Stimulated activated CD8-positive, alpha-beta memory T cell treated with anti-CD3 and anti-CD28 coated beads, Interleukin-12 subunit alpha, Interleukin-12 subunit beta, amount 100 ng/mL, for 1 hour (primary cell): ENCODE measurements at regions not wholly inside any gene's neighbourhood (a gene's known extent, or its start where the extent isn't known, plus 50 kb on each side); places are given as distances from the start of the nearest gene placed in this dataset.

Experiments used
- DNase-seq: peaks from one replicate; pipeline ENCODE4 v3.0.0-alpha.2; 2020; ENCODE audit warnings: low read depth

DNA sequence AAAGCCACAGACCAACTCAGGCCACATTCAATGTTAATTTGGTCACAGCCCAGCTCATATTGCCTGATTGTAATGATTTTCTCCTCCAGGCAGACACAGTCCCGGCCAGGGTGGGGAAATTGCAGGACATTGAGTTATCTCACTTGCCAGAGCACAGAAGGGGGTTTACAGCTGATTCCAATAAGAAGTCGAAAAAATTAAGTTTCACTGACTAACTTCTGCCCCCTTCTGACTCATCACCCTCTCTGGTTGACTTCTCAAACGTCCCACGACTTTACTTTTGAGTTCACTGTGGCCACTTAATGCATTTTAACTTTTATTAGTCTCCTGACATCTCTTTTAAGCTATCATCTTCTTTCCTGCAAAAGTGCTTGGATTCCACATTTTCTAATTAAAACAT is 321.4 kb upstream of the WWC1 start:
- no peak for DNase-seq

DNA sequence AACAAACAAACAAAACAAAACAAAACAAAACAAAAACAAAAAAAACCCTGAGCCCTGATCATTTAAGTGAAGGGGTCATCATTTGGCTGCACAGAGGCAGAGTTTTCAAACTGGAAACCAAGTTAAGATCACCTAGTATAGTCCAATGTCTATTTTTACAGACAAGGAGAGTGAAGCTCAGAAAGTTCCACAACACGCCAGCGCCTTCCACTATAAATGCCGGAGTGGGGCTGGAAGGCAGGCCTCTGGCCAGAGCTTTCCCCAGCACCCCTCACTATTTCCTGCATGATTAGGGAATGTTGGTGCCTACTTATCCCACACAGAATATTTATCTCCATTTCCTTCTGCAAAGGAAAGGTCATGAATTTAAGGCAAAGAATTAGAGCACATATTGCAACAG is 319.7 kb upstream of the WWC1 start:
- no peak for DNase-seq

DNA sequence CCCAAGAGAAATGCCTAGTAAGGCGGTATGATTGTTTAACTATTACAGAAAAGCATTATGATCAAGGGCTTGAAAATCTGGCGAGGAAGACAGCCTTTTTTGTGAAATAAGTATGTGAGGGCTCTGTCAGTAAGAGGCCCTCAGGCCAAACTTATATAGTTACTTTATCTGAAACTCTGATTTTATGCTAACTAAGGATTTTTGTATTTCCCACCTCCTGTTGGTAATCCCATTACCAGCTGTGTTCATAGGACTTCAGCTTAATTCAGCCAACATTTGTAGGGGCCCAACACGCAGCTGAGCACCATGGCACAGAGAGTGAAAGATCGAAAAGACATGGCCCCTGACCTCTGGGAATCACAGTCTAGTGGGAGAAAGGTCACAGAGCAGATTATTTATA is 318.3 kb upstream of the WWC1 start:
- DNase-seq = no peak

DNA sequence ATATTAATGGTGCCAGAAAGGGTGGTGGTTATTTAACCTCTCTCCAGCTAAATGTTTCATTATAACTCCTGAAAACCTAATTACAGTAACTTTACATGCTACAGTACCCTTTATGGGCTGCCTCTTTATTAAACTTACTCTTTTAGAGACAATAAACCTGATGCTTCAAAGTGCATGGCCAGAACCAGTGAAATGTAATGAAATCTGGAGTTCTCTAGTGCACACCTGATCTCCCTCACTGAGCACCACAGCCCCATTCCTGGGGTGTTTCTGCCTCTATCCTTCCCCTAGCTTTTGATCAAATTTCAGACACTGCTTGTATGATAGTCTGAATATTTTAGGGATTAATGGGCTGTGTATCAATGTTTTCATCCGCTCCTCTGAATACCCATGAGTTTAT is 306.5 kb upstream of the WWC1 start:
- no peak for DNase-seq

DNA sequence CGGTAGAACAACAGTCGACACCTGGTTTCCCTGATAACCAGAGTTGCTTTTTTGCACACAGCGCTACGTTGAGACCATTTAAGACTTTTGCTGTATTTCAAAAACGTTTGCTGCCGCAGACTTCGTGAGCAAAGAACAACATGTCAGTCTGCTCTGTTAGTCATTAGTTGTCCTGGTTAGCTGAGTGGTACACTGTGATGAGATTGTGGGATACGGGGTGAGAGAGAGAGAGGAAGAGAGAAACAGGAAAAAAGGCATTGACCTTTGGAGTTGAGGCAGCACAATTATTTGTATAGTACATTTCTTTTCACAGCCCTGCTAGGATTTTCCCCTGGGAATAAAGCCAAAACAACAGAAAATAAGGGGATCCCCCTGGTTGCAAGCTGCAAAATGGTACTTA is 306.1 kb upstream of the WWC1 start:
- no peak for DNase-seq

DNA sequence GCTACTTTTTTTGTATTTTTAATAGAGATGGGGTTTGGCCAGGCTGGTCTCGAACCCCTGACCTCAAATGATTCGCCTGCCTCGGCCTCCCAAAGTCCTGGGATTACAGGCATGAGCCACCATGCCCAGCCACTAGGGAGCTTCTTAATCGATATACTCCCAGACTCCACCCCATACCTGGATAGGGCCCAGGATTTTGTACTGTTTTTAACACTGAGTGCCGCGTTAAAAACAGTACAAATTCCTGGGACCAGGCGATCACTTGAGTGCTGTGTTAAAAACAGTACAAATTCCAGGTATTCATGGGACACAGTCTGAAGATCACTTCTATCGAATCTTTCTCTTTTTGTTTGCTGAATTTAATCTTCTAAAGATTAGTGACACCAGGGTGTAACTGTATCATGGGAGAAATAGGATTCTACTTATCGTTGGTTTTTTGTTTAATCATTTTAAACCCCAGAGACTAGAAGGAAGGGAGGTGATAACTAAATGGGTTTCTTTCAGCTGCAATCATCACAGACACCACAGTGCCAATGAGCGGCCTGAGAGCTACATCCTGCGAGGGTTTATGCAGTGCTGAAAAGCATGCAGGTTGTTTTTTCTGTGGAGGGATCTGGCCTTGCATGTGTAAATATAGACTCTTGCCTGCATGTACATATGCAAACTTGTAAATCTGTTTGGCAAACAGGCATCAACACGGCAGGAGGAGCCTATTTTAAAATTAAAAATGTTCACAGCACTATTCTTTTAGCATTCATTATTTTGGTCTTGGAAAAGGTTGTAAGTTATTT is 303.8 kb upstream of the WWC1 start:
- DNase-seq = no peak

DNA sequence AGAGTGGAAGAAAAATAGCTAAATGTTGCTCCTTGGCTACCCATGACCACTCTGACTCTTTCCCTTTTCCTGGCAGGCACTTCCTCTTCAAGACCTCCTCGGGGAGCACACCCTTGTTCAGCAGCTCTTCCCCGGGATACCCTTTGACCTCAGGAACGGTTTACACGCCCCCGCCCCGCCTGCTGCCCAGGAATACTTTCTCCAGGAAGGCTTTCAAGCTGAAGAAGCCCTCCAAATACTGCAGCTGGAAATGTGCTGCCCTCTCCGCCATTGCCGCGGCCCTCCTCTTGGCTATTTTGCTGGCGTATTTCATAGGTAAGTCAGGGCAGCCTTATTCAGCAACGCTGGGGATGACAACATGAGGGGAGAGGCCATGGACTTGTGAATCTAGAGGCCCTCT is 298.6 kb upstream of the WWC1 start:
- DNase-seq = no peak

DNA sequence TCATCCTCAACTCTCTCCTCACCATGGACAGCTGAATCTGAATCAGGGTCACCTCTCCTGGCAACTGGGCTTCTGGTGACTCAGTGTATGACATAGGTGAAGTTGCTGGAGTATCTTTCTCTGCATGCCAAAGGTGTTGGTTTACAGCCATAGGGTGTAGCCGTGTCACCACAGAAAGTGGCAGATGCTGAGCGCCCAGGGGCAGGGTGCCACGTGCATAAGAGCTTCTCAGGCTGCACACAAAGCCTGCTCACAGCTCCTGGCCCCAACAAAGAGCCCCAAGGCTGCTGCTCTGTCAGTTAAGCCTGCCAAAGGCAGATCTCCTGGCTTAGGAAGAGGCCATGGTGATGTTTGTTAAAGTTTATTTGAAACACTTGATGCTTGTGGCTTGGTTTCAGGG is 297.7 kb upstream of the WWC1 start:
- no peak for DNase-seq

DNA sequence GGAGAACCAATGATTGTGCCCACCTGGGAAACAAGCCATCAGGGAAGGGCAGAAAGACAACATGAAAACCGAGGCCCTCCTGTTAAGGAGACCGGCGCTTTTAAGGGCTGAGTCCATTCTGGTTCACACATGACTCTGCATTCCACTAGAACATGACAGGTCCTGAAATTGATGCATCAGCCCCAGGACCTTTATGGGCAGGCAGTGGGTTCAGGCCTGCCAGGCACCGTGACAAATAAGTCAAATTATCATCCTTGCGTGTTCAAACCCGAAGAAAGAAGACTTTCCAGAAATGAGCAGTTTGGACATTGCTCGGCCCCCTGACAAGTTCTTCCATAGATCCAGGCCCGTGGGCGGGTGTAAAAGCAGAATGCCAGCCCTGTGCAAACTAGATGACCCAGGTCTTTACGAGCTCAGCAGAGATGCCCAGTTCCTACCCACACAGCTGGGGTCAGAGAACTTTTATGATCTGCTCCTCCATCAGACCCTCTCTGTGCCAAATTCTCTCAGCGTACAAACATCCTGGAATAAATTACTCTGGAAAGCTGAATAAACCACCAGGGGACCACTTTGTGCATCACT is 295.5 kb upstream of the WWC1 start:
- DNase-seq = no peak

DNA sequence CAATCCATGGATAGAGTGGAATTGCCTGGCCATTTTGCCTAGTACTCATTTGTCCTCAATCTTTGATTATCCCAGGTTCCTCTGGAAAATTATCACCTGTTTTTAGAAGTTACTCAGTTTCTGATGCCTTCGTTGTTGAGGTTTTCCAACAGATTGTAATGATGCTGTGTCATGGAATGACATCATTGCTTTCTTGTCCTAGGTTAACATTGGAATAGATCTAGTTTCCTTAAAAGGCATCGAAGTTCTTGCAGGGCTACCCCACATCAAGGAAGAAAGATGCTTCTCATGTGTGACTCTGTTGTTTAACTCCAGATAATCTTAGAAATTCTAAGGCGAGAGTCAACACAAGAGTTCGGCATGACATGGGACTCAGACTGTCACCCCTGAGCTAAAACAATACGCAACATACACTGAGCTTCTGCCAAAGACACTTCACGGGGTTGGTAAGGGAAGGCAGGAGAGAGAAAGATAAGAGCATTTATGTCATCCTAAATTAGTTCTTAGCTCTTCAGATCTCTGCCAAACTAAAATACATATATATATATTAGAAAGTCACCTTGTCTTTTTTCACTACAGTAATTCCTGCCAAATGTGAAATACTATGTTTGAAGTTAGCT is 293.2 kb upstream of the WWC1 start:
- DNase-seq = no peak

DNA sequence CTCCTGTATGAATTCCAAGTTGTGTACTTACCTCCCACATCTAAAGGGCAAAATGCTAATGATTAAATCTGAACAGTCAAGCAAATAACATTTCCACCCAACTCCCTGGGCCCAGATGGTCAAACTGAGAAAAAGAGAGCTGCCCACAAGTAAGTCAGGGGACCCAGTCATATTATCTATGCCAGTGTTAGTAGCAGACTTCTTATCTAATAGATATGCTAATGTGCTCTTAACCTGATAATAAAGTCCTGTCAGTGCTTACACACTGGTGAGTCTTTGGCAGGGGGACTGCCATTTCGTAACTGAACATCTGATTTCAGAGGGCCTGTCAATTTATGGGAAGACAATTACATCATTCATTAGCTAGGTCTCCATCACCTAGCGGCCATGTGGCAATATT is 292.3 kb upstream of the WWC1 start:
- no peak for DNase-seq

DNA sequence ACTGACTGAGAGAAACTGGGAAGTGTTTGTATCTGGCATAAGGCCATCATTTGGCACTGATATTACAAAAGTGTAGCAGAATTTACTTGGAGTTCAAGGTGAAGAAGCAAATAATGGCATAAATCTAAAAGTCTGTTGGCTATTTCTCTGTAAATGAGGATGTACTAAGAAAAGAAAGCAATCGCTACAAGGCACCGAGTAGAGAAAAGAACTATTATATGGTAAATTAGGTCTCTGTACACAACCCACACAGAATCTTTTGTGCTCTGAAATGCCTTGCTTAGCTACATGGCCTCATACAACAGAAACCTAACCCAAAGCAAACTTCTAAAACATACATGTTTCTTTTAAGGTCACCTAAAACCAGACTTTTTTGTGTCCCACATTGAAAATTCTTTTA is 290.1 kb upstream of the WWC1 start:
- no peak for DNase-seq

DNA sequence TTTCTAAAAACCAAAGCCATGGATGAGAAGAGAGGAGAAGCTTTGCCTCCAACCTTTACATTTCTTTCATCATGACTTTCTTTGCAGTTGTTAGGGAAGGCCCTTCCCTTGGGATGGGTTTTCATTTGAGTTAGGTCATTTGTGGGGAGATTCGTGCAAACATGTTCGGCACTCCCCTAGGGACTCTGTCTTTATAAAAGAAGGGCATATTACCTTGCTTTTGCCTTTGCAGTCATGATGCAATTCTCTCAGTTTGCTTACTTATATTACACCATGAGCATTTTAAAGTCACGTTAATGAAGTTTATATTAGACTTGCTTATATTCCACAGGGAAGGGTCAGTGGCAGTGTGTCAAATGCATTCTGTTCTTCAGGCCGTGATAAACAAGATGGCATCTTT is 289.3 kb upstream of the WWC1 start:
- DNase-seq = no peak

DNA sequence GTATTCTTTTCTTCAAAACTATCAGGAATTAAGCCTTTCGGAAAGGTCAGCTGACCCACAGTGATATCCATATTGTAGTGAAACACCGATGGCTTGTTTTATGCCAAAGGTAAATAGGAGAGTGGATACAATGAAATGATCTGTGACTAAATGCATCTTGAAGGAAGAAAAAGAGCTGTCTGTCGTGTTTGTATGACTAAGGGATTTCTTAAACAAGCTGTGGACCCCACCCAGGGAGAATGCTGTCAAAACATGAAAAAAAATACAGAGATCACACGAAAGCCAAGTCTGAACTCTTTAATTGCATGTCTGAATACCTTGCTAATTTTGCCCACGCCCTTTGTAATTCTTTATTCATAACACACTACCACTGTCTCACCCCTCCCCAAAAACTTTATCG is 286.4 kb upstream of the WWC1 start:
- no peak for DNase-seq

DNA sequence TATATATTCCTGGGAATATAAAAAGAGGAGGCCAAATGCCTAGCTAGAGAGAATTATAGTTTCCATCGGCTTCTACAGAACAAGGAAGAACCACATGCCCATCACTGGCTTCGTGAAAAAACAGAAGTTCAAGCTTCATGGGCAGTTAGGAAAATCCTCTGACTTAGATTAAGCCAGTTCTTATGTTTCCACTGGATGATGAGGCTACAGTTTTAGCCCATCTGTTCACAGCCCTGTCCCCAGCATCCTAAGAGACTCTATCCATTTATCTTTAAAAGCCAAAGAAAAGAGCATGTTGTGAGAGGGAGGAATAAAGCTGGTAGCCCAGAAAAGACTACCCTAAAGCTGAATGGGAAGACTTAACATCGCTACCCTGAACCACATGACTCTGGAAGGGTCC is 285.5 kb upstream of the WWC1 start:
- DNase-seq = no peak

DNA sequence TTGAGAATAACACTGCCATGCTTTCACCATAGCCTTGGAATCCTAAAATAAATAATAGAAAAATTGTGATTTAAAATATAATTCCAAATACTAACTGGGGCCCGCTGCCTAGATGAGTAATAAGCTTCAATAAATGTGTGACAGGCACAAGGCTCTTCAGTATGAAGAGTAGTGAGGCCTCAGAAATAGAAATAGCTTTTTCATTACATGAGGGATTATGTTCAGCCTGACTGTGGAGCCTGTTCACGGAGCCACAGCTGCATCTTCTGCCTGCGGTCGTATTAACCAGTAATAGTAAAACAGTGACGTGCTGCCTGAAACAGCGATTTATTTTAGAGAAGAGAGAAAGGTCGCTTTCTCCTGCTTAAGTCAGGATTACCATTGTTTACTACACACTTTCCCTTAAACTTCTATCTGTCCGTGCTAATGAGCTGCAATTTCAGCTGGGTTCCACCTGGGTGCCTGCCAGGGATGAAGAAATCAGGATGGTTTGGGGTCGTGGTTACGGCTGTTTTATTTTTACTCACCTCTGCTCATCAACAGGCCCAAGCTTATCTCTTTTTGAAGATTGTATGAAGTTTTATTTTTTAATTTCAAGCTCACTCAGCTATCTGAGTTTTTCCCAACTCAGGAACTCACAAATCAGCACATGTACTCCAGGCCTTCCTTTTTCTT is 284.9 kb upstream of the WWC1 start:
- DNase-seq = no peak

DNA sequence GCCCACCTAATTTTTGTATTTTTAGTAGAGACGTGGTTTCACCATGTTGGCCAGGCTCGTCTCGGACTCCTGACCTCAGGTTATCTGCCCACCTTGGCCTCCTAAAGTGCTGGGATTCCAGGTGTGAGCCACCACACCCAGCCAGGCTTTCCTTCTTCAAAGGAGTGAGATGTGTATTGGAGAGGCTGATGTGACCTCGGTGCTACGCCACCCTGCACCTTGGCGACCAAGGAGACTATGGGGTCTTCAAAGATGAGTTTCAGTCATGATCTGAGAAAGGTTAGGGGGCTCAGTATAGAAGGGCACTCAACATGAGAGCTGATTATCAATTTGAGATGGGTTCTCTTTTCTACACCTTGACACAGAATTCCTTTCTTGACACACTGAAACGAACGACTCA is 284.2 kb upstream of the WWC1 start:
- no peak for DNase-seq

DNA sequence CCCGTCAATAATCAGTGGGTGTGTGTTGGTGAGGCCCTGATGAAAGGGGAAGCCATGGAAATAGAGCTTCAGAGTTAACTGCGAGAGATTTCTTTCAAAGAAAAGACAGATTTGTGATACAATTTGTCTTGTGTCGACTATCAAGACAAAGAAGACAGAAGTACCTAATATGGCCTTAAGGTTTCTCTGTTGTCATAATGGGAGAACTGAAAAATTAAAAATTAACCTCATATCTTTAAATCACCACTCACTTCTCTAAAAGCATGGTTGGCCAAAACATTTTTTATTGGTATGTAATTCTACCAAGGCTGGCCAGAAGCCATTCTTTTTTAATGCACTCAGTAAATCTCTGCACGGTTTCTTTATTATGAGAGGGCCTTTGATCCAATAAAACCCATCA is 282.9 kb upstream of the WWC1 start:
- no peak for DNase-seq

DNA sequence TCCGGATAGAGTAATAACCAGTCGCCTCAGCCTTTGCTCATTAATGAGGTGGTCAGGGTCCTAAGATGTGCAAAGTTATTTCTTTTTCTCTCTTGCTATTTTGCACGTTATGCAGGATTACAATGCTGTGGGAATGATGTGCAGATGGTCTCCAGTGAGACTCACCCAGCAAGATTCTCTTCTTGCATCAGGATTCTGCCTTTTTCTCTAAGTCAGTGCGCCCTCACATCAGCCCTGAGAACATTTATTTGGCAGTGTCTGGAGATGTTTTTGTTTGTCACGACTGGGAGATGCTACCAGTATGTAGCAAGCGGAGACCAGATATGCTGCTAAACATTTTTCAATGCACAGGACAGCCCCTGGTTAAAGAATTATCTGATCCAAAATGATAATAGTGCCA is 280.3 kb upstream of the WWC1 start:
- no peak for DNase-seq

DNA sequence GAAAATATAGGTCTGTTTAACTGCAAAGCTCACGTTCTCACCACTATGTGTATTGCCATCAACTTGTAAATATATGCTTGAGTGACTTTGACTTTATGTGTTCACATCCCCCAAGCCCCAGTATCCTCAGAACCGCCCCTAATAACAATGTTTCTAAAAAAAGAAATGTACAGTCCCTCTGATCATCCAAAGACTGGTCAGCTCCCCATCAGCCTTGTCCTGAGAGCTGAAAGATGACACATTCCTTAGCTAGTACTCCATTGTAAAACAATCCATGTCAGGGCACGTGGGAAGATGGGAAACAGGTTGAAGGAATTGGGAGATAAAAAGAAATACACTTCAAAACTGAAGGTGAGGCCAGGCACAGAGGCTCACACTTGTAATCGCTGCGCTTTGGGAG is 279.4 kb upstream of the WWC1 start:
- DNase-seq = no peak

DNA sequence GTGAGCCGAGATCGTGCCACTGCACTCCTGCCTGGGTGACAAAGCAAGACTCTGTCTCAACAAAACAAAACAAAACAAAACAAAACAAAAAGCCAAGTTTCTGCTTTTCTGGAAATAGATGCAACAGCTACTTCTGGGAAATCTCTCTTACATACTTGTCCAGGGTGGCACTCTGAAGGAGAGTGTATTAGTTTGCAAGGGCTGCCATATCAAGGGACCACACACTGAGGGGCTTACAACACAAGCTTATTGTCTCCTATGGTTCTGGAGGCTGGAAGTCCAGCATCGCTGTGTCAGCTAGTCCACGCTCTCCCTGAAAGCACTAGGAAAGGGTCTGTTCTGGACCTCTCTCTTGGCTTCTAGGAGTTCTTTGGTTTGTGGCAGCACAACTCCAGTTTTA is 277.9 kb upstream of the WWC1 start:
- no peak for DNase-seq

DNA sequence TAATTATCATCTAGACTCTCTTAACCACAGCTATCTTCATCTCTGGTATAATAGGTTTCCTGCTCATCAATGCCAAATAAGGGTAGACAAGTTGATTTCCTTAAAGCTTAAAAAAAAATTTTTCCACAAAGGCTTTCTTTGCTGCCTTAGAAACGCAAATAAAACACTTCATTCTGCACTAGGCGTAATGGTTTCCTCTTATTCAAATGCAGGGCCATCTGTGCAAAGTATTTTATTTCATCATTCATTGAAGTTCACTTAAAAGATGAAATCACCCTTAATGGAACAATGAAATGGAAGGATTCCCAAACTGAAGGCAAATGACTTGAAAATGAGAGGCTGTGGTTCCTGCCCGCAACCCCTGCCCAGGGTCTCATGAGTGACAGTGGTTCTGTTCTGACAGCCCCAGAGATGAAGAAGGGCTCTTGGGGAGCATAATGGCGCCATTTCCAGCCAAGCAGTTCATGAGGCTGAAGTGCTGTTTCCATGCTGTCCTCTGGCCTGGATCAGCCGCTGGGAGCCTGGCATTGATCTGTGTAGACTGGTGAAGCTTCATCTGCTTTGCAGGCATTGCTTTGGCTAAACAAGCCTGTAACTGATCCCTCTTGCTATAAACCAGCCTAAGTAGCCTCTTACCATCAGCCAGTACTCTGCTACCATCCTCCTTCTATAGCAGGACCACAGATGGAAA is 276.9 kb upstream of the WWC1 start:
- DNase-seq = no peak

DNA sequence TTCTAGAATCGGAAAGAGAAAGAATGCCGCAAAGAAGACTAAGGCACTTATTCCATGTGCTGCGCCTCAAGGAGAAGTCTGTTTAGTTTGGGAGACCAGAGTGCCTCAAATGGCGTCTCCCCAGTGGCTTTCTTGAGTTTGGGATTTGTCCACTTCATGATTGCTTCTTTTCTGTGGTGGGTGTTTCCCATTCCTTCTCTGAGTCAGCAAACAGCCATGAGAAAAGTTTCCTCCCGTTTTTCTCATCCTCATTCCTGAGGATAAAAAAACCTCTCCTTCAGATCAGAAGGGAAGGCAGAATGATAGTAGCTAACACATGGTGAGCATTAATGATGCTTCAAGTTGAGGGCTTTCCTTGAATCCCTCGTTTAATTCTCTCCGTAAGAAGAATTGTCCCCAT is 275.9 kb upstream of the WWC1 start:
- DNase-seq = no peak
